DOHH2 (cell line): ENCODE measurements at regions not wholly inside any gene's neighbourhood (a gene's known extent, or its start where the extent isn't known, plus 50 kb on each side); places are given as distances from the start of the nearest gene placed in this dataset.
"Not testable (repeated sequence)": the region's sequence is repeated elsewhere in the genome, so short reads cannot be mapped to it uniquely, and the experiment has no call there.

Experiments
- H3F3A ChIP-seq: fragments of 200-600 bp; sonication (generic), shearing (Covaris generic); 2 replicates; pipeline ENCODE4 v1.6.0; 2016; ENCODE audit warnings: antibody characterized with exemption, mild to moderate bottlenecking; ENCODE audit not compliant: control insufficient read depth, insufficient read depth
- H3K27ac ChIP-seq: fragments of 200-600 bp; sonication (generic); 2 replicates; pipeline ENCODE4 v1.5.1; 2014; ENCODE audit warnings: low read depth, mild to moderate bottlenecking, low read length, moderate library complexity
- H3K27me3 ChIP-seq: fragments of 200-600 bp; sonication (generic); 2 replicates; pipeline ENCODE4 v1.6.1; 2014; ENCODE audit warnings: mild to moderate bottlenecking, low read length, mixed read lengths; ENCODE audit not compliant: control insufficient read depth
- H3K36me3 ChIP-seq: fragments of 200-600 bp; sonication (generic); 2 replicates; pipeline ENCODE4 v1.6.1; 2014; ENCODE audit warnings: mild to moderate bottlenecking, low read length, moderate library complexity, mixed read lengths; ENCODE audit not compliant: control insufficient read depth
- H3K4me1 ChIP-seq: fragments of 200-600 bp; sonication (generic); 2 replicates; pipeline ENCODE4 v1.6.1; 2014; ENCODE audit warnings: mild to moderate bottlenecking, low read length, mixed read lengths; ENCODE audit not compliant: control insufficient read depth
- H3K4me2 ChIP-seq: fragments of 200-600 bp; sonication (generic); 2 replicates; pipeline ENCODE4 v1.6.0; 2014; ENCODE audit warnings: mild to moderate bottlenecking, low read length, moderate library complexity
- H3K4me3 ChIP-seq: fragments of 200-600 bp; sonication (generic); 2 replicates; pipeline ENCODE4 v1.5.1; 2014; ENCODE audit warnings: mild to moderate bottlenecking, low read length, mixed read lengths
- H3K79me2 ChIP-seq: fragments of 200-600 bp; sonication (generic); 2 replicates; pipeline ENCODE4 v1.6.1; 2014; ENCODE audit warnings: mild to moderate bottlenecking, low read length, mixed read lengths; ENCODE audit not compliant: control insufficient read depth
- H3K9me2 ChIP-seq: fragments of 200-600 bp; sonication (generic); replicated peaks from 2 replicates; pipeline ENCODE4 v1.6.1; 2014; ENCODE audit warnings: mild to moderate bottlenecking, low read length, mixed read lengths; ENCODE audit not compliant: control insufficient read depth
- H3K9me3 ChIP-seq: fragments of 200-600 bp; sonication (generic); 2 replicates; pipeline ENCODE4 v1.6.1; 2014; ENCODE audit warnings: antibody characterized with exemption, low read length, mixed read lengths; ENCODE audit not compliant: control insufficient read depth, insufficient read depth
- H4K20me1 ChIP-seq: fragments of 200-600 bp; sonication (generic); 2 replicates; pipeline ENCODE4 v1.6.0; 2014; ENCODE audit warnings: low read depth, mild to moderate bottlenecking, antibody characterized with exemption, low read length, moderate library complexity; ENCODE audit not compliant: control insufficient read depth, insufficient read depth

DNA sequence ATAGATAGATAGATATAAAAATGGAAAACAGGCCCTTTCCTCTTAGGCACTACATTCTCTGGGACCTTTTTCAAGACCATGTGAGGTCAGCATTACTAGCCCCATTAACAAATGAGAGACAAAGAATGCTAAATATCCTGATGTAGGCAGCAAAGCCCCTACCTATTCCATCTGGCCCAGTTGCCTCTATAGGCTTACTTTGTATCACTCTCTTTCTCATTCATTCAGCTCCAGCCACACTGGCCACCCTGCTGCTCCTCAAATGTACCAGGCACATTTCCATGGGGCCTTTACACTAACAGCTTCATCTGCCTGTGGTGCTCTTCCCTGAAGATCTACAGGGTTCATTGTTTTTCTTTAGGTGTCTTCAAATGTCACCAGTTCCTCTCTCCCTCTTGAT, 156.4 kb downstream of the SPDYE17 start:
- not testable (repeated sequence) for H3K36me3 ChIP-seq, H3K9me2 ChIP-seq, H4K20me1 ChIP-seq, H3K4me1 ChIP-seq, H3F3A ChIP-seq, H3K4me3 ChIP-seq, H3K9me3 ChIP-seq, H3K4me2 ChIP-seq, H3K27me3 ChIP-seq, H3K27ac ChIP-seq, H3K79me2 ChIP-seq

DNA sequence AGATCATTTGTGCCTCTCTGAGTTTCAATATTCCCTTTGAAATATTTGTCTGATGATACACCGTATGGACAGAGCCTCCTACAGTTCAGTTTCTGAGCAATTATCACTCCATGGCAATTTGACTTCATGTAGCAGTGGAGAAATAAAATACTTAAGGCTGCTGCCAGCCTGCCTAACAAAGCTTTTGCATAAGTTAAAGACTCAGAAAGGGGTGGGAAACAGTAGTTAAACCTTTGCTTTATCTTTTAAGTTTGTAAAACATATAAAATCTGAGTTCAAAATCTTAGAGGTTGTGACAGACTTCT, 161.7 kb downstream of the SPDYE17 start:
- not testable (repeated sequence) for H3F3A ChIP-seq, H3K79me2 ChIP-seq, H3K4me3 ChIP-seq, H3K4me2 ChIP-seq, H3K36me3 ChIP-seq, H3K9me3 ChIP-seq, H3K9me2 ChIP-seq, H4K20me1 ChIP-seq, H3K27me3 ChIP-seq, H3K4me1 ChIP-seq, H3K27ac ChIP-seq

DNA sequence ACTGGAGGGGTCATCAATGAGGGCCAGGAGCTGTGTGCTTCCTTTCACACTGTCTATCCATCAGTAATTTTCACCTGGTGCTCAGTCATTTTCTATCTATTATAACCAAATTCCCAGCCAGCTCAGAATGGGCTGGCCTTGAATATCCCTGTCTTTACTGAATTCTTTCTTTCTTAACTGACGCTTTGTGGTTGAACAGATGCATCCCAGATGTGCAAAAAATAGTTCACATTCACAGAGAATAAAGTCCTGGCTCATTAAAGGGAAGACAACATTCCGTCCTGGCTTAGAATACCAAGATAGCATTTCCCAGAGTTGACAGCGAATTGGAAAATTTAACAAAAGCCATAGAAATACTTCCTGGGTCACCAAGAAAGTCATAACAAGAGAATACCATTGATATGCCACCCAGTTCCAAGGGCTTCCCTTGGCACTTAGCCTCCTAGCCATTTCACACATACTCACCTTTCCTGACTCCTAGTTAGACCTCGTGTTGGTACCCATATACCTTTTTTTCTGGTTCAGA, 164.7 kb downstream of the SPDYE17 start:
- H3K27me3 ChIP-seq: peaks cover 12% of the 10 kb centered on the region
- not testable (repeated sequence) for H4K20me1 ChIP-seq, H3K9me2 ChIP-seq, H3K36me3 ChIP-seq, H3K4me3 ChIP-seq, H3K4me2 ChIP-seq, H3K79me2 ChIP-seq, H3F3A ChIP-seq, H3K4me1 ChIP-seq, H3K9me3 ChIP-seq, H3K27ac ChIP-seq

DNA sequence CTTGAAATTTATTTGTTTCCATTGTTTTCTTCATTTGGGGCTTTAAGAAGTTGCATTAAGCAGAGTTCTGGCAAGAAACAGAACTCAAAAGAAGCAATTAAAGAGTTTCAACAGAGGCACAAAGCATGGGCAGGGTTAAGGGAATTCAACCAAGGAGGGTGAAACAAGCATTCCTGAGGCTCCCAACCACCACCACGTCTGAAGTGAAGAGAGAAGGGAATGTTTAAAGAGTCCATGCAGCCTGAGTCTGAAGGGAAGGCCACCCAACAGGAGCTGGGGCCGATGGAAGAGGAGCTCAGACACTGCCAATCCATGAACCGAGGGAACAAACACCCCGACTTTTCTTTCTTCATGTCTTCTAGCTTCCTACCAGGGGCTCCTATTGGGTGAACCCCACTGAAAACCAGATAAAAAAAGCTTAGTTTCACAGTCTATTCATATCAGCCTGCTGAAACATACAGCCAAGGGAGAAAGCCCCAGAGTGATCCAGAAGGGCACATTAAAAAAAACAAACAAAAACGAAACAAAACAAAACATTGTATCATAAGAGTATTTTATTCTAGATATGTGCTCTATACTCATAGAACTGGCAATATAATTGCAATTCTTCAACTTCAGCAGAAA, 168.9 kb downstream of the SPDYE17 start:
- H3K79me2 ChIP-seq, H3K4me3 ChIP-seq, H3K36me3 ChIP-seq, H3F3A ChIP-seq, H3K27ac ChIP-seq, H3K9me2 ChIP-seq, H3K9me3 ChIP-seq, H3K4me2 ChIP-seq, H3K4me1 ChIP-seq, H4K20me1 ChIP-seq: not testable (repeated sequence)
- H3K27me3 ChIP-seq: peaks cover 15% of the 10 kb centered on the region

DNA sequence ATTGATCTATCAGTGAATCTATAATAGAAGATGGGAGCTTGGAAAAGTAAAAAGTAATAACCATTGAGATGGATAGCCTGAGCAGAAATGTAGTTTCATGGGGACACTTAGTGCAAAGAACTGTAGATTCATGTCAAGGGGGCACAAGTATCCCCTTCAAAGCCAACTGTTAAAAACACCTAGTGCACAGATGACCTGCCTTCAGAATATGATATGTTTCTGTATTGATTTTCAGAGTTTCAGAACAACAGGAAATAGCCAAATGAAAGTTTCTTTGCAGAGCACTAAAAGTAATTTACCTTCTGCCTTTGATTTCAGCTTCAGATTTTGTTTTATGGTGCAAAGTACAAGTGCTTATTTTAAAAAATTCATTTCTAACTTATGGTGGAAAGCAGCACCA, 169.9 kb downstream of the SPDYE17 start:
- not testable (repeated sequence) for H3F3A ChIP-seq, H3K4me1 ChIP-seq, H4K20me1 ChIP-seq, H3K4me2 ChIP-seq, H3K79me2 ChIP-seq, H3K9me3 ChIP-seq, H3K27ac ChIP-seq, H3K36me3 ChIP-seq, H3K9me2 ChIP-seq, H3K4me3 ChIP-seq
- H3K27me3 ChIP-seq: peaks cover 15% of the 10 kb centered on the region

DNA sequence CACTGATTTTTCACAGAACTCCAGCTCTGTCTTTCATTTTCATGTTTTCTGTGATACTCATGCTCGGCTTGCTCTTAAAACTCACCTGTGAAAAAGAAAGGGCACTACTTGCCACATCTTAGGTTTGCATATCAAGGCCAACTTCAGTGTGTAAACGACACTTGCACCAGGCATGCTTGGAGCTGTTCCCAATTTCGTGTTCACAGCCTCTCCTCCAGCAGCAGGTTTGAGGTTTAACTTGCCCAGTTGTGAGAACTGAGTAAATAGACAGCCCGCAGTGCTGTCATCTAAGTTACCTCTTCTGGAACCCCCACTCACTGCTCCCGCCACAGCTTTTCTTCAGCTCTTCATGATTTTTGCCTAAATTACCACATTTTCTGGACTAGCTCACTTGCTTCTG, 172.2 kb downstream of the SPDYE17 start:
- not testable (repeated sequence) for H3K36me3 ChIP-seq, H3K9me2 ChIP-seq, H3K9me3 ChIP-seq, H3K4me1 ChIP-seq, H3K4me3 ChIP-seq, H4K20me1 ChIP-seq, H3K4me2 ChIP-seq, H3K79me2 ChIP-seq, H3F3A ChIP-seq, H3K27ac ChIP-seq
- H3K27me3 ChIP-seq: peaks cover 12% of the 10 kb centered on the region

DNA sequence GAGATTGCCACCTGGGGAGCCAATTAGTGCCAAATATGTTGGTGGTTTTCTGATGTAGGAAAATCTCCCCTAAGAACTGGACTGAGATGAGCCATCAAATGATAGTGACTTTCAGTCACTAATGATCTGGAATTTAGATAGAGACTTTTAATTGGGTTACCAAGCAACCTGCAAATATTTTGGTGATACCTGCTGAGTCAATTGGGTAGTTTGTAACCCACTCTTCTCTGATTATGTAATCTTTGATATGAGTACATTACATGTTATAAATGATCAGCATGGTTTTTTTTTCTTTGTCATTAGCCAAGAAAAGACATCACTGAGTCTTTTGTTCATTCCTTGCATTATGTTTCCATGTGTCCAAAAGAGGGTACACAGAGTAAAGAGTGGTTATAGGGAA, 177.5 kb downstream of the SPDYE17 start:
- H4K20me1 ChIP-seq, H3K4me2 ChIP-seq, H3K27me3 ChIP-seq, H3K9me2 ChIP-seq, H3K4me1 ChIP-seq, H3K79me2 ChIP-seq, H3K4me3 ChIP-seq, H3F3A ChIP-seq, H3K9me3 ChIP-seq, H3K27ac ChIP-seq, H3K36me3 ChIP-seq: not testable (repeated sequence)

DNA sequence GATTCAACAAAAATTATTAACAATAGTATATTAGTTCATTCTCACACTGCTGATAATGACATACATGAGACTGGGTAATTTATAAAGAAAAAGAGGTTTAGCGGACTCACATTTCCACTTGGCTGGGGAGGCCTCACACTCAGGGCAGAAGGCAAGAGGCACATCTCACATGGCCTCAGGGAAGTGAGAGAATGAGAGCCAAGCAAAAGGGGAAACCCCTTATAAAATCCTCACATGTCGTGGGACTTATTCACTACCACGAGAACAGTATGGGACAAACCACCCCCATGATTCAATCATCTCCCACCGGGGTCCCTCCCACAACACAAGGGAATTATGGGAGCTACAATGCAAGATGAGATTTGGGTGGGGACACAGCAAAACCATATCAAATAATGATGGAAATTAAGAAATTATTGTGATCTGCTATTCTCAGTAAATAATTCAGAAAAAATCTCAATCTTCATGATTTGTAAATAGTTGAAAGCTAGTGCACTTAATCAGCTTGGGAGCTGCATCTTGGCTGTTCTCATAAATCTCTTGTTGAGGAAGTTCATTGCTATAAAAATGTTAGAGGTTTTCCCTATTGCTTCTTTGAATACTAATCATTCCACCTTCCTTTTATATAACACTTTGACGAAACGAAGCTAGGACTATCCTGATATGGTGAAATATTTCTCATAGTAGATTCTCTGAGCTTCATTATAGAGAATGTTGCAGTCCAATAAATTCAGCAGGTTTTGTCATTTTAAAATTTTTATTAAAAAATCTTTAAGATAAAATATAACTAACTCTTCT, 179.2 kb downstream of the SPDYE17 start:
- H3K27ac ChIP-seq, H3F3A ChIP-seq, H3K4me3 ChIP-seq, H4K20me1 ChIP-seq, H3K79me2 ChIP-seq, H3K4me1 ChIP-seq, H3K9me3 ChIP-seq, H3K9me2 ChIP-seq, H3K27me3 ChIP-seq, H3K4me2 ChIP-seq, H3K36me3 ChIP-seq: not testable (repeated sequence)
